ENCODE measurements at regions not wholly inside any gene's neighbourhood (a gene's known extent, or its start where the extent isn't known, plus 50 kb on each side); places are given as distances from the start of the nearest gene placed in this dataset.

- POLR2A ChIA-PET (ENCODE audit: unreplicated experiment) = no interaction called here
- no TSS peak for BruUV-seq (replicated peaks)
- intact Hi-C loops (cut with micrococcal nuclease) = no loop called here
Measured at GRCh38 chr17:79159926-79160325, 85.3 kb downstream of the ENGASE start.

GRCh38 chr17:79159471-79159870, 84.8 kb downstream of the ENGASE start:
- TF ChIP-seq EZH2phosphoT487 (IDR thresholded peaks at IDR 0.05; ENCODE audit: borderline replicate concordance, low read length) (no peak), CTCF (conservative IDR thresholded peaks at IDR 0.05; ENCODE audit: low read depth, low read length) (no peak), EZH2 (IDR thresholded peaks at IDR 0.05; ENCODE audit: low read length, unreplicated experiment) (no peak)
- no TSS peak for BruUV-seq (replicated peaks)
- DNase-seq = no peak

More at GRCh38 chr17:79159926-79160325, 85.3 kb downstream of the ENGASE start:
- CTCF ChIA-PET = interaction anchor here (1.0 kb wide), 1 partner anchor 234 kb away, joined by 3 read pairs; no protein-coding TSS in a partner anchor
- H3K4me3 ChIP-seq (ENCODE audit: low read length) = no peak overlapping the region
- H3K4me2 ChIP-seq (ENCODE audit: low read length) = no peak overlapping the region
- no peaks in the 10 kb centered on the region for H3K36me3 ChIP-seq (ENCODE audit: low read depth, low read length)
- DNase-seq (no peak), ATAC-seq (no peak)
- no peaks in the 10 kb centered on the region for H3K79me2 ChIP-seq (ENCODE audit: low read length)
- no peaks in the 10 kb centered on the region for H3K9me3 ChIP-seq (ENCODE audit: low read length)
- H3K9ac ChIP-seq (ENCODE audit: low read length) = no peak overlapping the region
- no peaks in the 10 kb centered on the region for H3K9me2 ChIP-seq (replicated peaks; ENCODE audit: low read length)
- no peaks in the 10 kb centered on the region for H3F3A ChIP-seq (ENCODE audit: low read length, unreplicated experiment)
- peaks cover 91% of the 10 kb centered on the region for H3K27me3 ChIP-seq (ENCODE audit: low read length)
- TF ChIP-seq EZH2phosphoT487 (IDR thresholded peaks at IDR 0.05; ENCODE audit: borderline replicate concordance, low read length) (no peak), CTCF (conservative IDR thresholded peaks at IDR 0.05; ENCODE audit: low read depth, low read length) (no peak), EZH2 (IDR thresholded peaks at IDR 0.05; ENCODE audit: low read length, unreplicated experiment) (no peak)
- H3K27ac ChIP-seq (ENCODE audit: low read length) = no peak overlapping the region
- H2AFZ ChIP-seq (ENCODE audit: low read length) = no peak overlapping the region
- no peaks in the 10 kb centered on the region for H4K20me1 ChIP-seq (ENCODE audit: low read length)
- 0 out of 2 replicates have a peak, but pooled peaks cover 2% of the 10 kb centered on the region for H3K4me1 ChIP-seq (ENCODE audit: insufficient read depth, low read length)

GRCh38 chr17:79156463-79157095, 82.0 kb downstream of the ENGASE start:
- H3K9ac ChIP-seq (ENCODE audit: low read length) = no peak overlapping the region
- no peak overlapping the region for H3K27ac ChIP-seq (ENCODE audit: low read length)
- intact Hi-C loops (cut with micrococcal nuclease) = no loop called here
- no peak overlapping the region for H3K4me2 ChIP-seq (ENCODE audit: low read length)
- H3K9me3 ChIP-seq (ENCODE audit: low read length) = no peaks in the 10 kb centered on the region
- no peaks in the 10 kb centered on the region for H3K79me2 ChIP-seq (ENCODE audit: low read length)
- BruUV-seq (replicated peaks) = no TSS peak
- H3F3A ChIP-seq (ENCODE audit: low read length, unreplicated experiment) = no peaks in the 10 kb centered on the region
- no peaks in the 10 kb centered on the region for H3K9me2 ChIP-seq (replicated peaks; ENCODE audit: low read length)
- 0 out of 2 replicates have a peak, but pooled peaks cover 2% of the 10 kb centered on the region for H4K20me1 ChIP-seq (ENCODE audit: low read length)
- no peak for TF ChIP-seq EZH2 (IDR thresholded peaks at IDR 0.05; ENCODE audit: low read length, unreplicated experiment)
- TF ChIP-seq EZH2phosphoT487 (IDR thresholded peaks at IDR 0.05; ENCODE audit: borderline replicate concordance, low read length) = no peak
- no peak for TF ChIP-seq CTCF (conservative IDR thresholded peaks at IDR 0.05; ENCODE audit: low read depth, low read length)
- peaks cover 91% of the 10 kb centered on the region for H3K27me3 ChIP-seq (ENCODE audit: low read length)
- POLR2A ChIA-PET (ENCODE audit: unreplicated experiment) = no interaction called here
- ATAC-seq (peak; percentile 13; the same call in 1 of the 2 replicates), DNase-seq (no peak)
- no peaks in the 10 kb centered on the region; the same call in 1 of the 2 replicates for H3K4me1 ChIP-seq (ENCODE audit: insufficient read depth, low read length)
- no peak overlapping the region for H3K4me3 ChIP-seq (ENCODE audit: low read length)
- no peaks in the 10 kb centered on the region for H3K36me3 ChIP-seq (ENCODE audit: low read depth, low read length)
- no peak overlapping the region for H2AFZ ChIP-seq (ENCODE audit: low read length)
- CTCF ChIA-PET = no interaction called here

More at GRCh38 chr17:79159471-79159870, 84.8 kb downstream of the ENGASE start:
- no peak overlapping the region for H2AFZ ChIP-seq (ENCODE audit: low read length)
- ChIA-PET POLR2A (ENCODE audit: unreplicated experiment) (interaction anchor here (0.5 to 0.6 kb wide), 2 partner anchors 20 to 207 kb away, joined by 3 to 4 read pairs; no protein-coding TSS in a partner anchor), CTCF (interaction anchor here (1.0 kb wide), 1 partner anchor 234 kb away, joined by 3 read pairs; no protein-coding TSS in a partner anchor)
- no peaks in the 10 kb centered on the region for H4K20me1 ChIP-seq (ENCODE audit: low read length)
- no peak for ATAC-seq
- no peaks in the 10 kb centered on the region for H3K9me3 ChIP-seq (ENCODE audit: low read length)
- no peaks in the 10 kb centered on the region for H3K36me3 ChIP-seq (ENCODE audit: low read depth, low read length)
- no peak overlapping the region for H3K4me2 ChIP-seq (ENCODE audit: low read length)
- no peaks in the 10 kb centered on the region for H3K9me2 ChIP-seq (replicated peaks; ENCODE audit: low read length)
- H3K79me2 ChIP-seq (ENCODE audit: low read length) = no peaks in the 10 kb centered on the region
- H3K27ac ChIP-seq (ENCODE audit: low read length) = no peak overlapping the region
- no peaks in the 10 kb centered on the region for H3F3A ChIP-seq (ENCODE audit: low read length, unreplicated experiment)
- H3K4me1 ChIP-seq (ENCODE audit: insufficient read depth, low read length) = no peaks in the 10 kb centered on the region; the same call in 1 of the 2 replicates
- intact Hi-C loops (cut with micrococcal nuclease) = no loop called here
- H3K27me3 ChIP-seq (ENCODE audit: low read length) = peaks cover 91% of the 10 kb centered on the region
- no peak overlapping the region for H3K4me3 ChIP-seq (ENCODE audit: low read length)
- no peak overlapping the region for H3K9ac ChIP-seq (ENCODE audit: low read length)
